GM18868 (cell line): ENCODE measurements at regions not wholly inside any gene's neighbourhood (a gene's known extent, or its start where the extent isn't known, plus 50 kb on each side); places are given as distances from the start of the nearest gene placed in this dataset.
"Not testable (repeated sequence)": the region's sequence is repeated elsewhere in the genome, so short reads cannot be mapped to it uniquely, and the experiment has no call there.

Experiments
- ATAC-seq: cut with Tn5 transposase; IDR thresholded peaks from one replicate; pipeline ENCODE4 v1.9.1; 2021; ENCODE audit warnings: mild to moderate bottlenecking, moderate library complexity; ENCODE audit not compliant: unreplicated experiment

- no peak for ATAC-seq
These were observed 118.9 kb upstream of the NMUR2 start for GRCh38 chr5:152523964-152524363.

GRCh38 chr5:152527358-152528052 lies 122.4 kb upstream of the NMUR2 start:
- peak; percentile 66 for ATAC-seq

- no peak for ATAC-seq
These were observed 124.4 kb upstream of the NMUR2 start for GRCh38 chr5:152529440-152529839.

GRCh38 chr5:152532714-152533113 lies 127.6 kb upstream of the NMUR2 start:
- ATAC-seq = peak; percentile 54

GRCh38 chr5:152534641-152535040 lies 129.6 kb upstream of the NMUR2 start:
- ATAC-seq = no peak

GRCh38 chr5:152542741-152543140 lies 137.7 kb upstream of the NMUR2 start:
- ATAC-seq = no peak

GRCh38 chr5:152546493-152546892 lies 141.4 kb upstream of the NMUR2 start:
- no peak for ATAC-seq

GRCh38 chr5:152547202-152547601 lies 142.1 kb upstream of the NMUR2 start:
- no peak for ATAC-seq

GRCh38 chr5:152549709-152550108 lies 144.6 kb upstream of the NMUR2 start:
- peak; percentile 56 for ATAC-seq

GRCh38 chr5:152551061-152551460 lies 146.0 kb upstream of the NMUR2 start:
- ATAC-seq = peak; percentile 82

GRCh38 chr5:152556784-152557183 lies 151.7 kb upstream of the NMUR2 start:
- no peak for ATAC-seq

- ATAC-seq = peak; percentile 84
These were observed 155.5 kb upstream of the NMUR2 start for GRCh38 chr5:152560512-152561137.

- ATAC-seq = no peak
These were observed 162.9 kb upstream of the NMUR2 start for GRCh38 chr5:152568016-152568415.

- ATAC-seq = no peak
These were observed 167.7 kb upstream of the NMUR2 start for GRCh38 chr5:152572812-152573211.

GRCh38 chr5:152584103-152584502 lies 179.0 kb upstream of the NMUR2 start:
- ATAC-seq = no peak

GRCh38 chr5:152592416-152592815 lies 187.3 kb upstream of the NMUR2 start:
- no peak for ATAC-seq

- no peak for ATAC-seq
These were observed 188.3 kb upstream of the NMUR2 start for GRCh38 chr5:152593388-152593787.

- ATAC-seq = no peak
These were observed 190.3 kb upstream of the NMUR2 start for GRCh38 chr5:152595405-152595804.

- no peak for ATAC-seq
These were observed 194.0 kb upstream of the NMUR2 start for GRCh38 chr5:152599096-152599495.

- no peak for ATAC-seq
These were observed 197.0 kb upstream of the NMUR2 start for GRCh38 chr5:152601806-152602732.

- not testable (repeated sequence) for ATAC-seq
These were observed 201.0 kb upstream of the NMUR2 start for GRCh38 chr5:152606050-152606449.
